ENCODE measurements at regions not wholly inside any gene's neighbourhood (a gene's known extent, or its start where the extent isn't known, plus 50 kb on each side); places are given as distances from the start of the nearest gene placed in this dataset.

DNA sequence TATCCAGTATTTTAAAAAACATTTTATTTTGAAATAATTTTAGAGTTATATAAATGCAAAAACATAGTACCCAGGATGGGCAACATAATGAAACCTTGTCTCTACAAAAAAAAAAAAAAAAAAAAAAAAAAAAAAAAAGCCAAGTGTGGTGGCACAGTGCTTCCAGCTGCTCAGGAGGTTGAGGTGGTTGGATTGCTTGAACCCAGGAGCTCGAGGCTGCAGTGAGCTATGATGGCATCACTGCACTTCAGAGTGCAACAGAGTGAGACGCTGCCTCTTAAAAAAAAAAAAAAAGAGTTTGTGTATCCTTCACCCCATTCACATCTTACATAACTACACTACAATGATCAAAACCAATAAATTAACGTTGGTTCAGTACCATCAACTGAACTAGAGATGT is 115.6 kb upstream of the KIF26B start:
- Histone ChIP-seq H3K4me3 (no peak overlapping the region), H3K9me3 (replicated peaks) (peaks cover 9% of the 10 kb centered on the region), H3K27ac (replicated peaks) (no peak overlapping the region), H3K27me3 (ENCODE audit: low read depth) (no peaks in the 10 kb centered on the region), H3K36me3 (no peaks in the 10 kb centered on the region), H3K4me1 (peaks cover 28% of the 10 kb centered on the region)
- no peak for DNase-seq
- no peak for TF ChIP-seq CTCF (IDR thresholded peaks at IDR 0.05; ENCODE audit: borderline replicate concordance)
- intact Hi-C loops (cut with micrococcal nuclease): loop anchor here (10.0 kb wide), 1 partner anchor 234 kb away; no protein-coding TSS in a partner anchor

DNA sequence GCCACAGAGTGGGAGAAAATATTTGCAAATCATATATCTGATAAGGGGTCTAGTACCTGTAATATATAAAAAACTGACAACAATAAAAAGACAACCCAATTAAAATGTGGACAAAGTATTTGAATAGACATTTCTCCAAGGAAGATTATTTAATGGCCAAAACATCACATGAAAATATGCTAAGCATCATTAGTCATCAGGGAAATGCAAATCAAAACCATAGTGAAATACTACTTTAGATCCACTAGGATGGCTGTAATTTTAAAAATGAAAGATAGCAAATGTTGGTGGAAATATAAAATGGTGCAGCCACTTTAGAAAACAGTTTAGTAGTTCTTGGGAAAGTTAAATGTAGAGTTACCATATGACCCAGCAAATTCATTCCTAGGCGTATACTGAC is 118.7 kb upstream of the KIF26B start:
- peaks cover 9% of the 10 kb centered on the region for H3K9me3 ChIP-seq (replicated peaks)
- TF ChIP-seq CTCF (IDR thresholded peaks at IDR 0.05; ENCODE audit: borderline replicate concordance): no peak
- H3K36me3 ChIP-seq: peaks cover 7% of the 10 kb centered on the region
- no peaks in the 10 kb centered on the region for H3K27me3 ChIP-seq (ENCODE audit: low read depth)
- peaks cover 2% of the 10 kb centered on the region for H3K4me1 ChIP-seq
- H3K27ac ChIP-seq (replicated peaks): no peak overlapping the region
- H3K4me3 ChIP-seq: no peak overlapping the region
- intact Hi-C loops (cut with micrococcal nuclease): loop anchor here (10.0 kb wide), 1 partner anchor 231 kb away; no protein-coding TSS in a partner anchor
- no peak for DNase-seq

DNA sequence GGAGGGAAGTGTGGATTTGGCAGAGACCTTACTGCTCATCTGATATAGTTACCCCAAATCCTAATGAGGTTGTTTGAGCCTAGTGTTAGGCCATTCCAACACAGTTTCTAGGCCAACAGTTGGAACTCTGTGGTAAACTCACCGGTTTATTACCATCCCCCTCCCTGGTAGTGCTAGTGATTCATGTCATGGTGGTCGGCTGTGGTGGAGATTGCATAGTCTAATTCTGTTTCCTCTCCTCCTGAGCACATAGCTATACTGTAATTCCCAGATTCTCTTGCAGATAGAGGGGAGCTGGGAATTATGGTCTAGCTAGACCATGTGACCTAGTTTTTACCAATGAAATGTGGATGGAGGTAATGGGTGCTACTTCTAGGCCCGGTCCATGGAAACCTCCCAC is 123.7 kb upstream of the KIF26B start:
- DNase-seq: no peak

DNA sequence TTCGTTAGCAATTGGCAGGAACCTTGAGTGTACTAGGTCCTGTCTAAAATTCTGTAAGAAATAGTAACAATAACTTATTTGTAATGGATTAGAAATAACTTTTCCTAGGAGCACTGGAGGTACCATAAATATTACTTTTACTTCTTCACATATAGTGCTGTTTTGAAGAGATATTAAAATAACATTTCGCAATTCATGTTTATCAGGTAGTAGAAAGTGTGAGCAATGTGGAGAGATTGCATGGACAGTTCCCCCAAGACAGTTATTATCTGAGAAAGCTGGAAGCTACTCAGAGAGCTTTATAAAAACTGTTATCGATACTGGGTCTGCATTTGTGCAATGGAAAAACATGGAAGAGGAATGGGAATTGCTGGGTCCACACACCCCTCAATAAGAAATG is 128.5 kb upstream of the KIF26B start:
- intact Hi-C loops (cut with micrococcal nuclease): no loop called here
- H3K27me3 ChIP-seq (ENCODE audit: low read depth): no peaks in the 10 kb centered on the region
- no peaks in the 10 kb centered on the region for H3K9me3 ChIP-seq (replicated peaks)
- no peak overlapping the region for H3K27ac ChIP-seq (replicated peaks)
- no peak for TF ChIP-seq CTCF (IDR thresholded peaks at IDR 0.05; ENCODE audit: borderline replicate concordance)
- H3K4me1 ChIP-seq: no peaks in the 10 kb centered on the region
- H3K4me3 ChIP-seq: no peak overlapping the region
- peaks cover 10% of the 10 kb centered on the region for H3K36me3 ChIP-seq
- DNase-seq: no peak

More for the DNA sequence above, 123.7 kb upstream of the KIF26B start:
- no peaks in the 10 kb centered on the region for H3K27me3 ChIP-seq (ENCODE audit: low read depth)
- H3K4me3 ChIP-seq: no peak overlapping the region
- intact Hi-C loops (cut with micrococcal nuclease): loop anchor here (10.0 kb wide), 1 partner anchor 226 kb away; no protein-coding TSS in a partner anchor
- no peak for TF ChIP-seq CTCF (IDR thresholded peaks at IDR 0.05; ENCODE audit: borderline replicate concordance)
- H3K4me1 ChIP-seq: no peaks in the 10 kb centered on the region
- peaks cover 16% of the 10 kb centered on the region for H3K36me3 ChIP-seq
- H3K27ac ChIP-seq (replicated peaks): no peak overlapping the region
- H3K9me3 ChIP-seq (replicated peaks): no peaks in the 10 kb centered on the region

GRCh38 chr1:245025525-245025924 is 129.3 kb upstream of the KIF26B start:
- intact Hi-C loops (cut with micrococcal nuclease): no loop called here
- no peaks in the 10 kb centered on the region for H3K9me3 ChIP-seq (replicated peaks)
- no peaks in the 10 kb centered on the region for H3K27me3 ChIP-seq (ENCODE audit: low read depth)
- peaks cover 3% of the 10 kb centered on the region for H3K36me3 ChIP-seq
- no peak for DNase-seq
- no peak overlapping the region for H3K4me3 ChIP-seq
- H3K27ac ChIP-seq (replicated peaks): no peak overlapping the region
- H3K4me1 ChIP-seq: no peaks in the 10 kb centered on the region
- TF ChIP-seq CTCF (IDR thresholded peaks at IDR 0.05; ENCODE audit: borderline replicate concordance): no peak

Data from left ventricle myocardium inferior (tissue), 1 donor.